T-cell (primary cell): ENCODE measurements at regions not wholly inside any gene's neighbourhood (a gene's known extent, or its start where the extent isn't known, plus 50 kb on each side); places are given as distances from the start of the nearest gene placed in this dataset.

Experiments used
- ATAC-seq, 4 experiments: fragments of 200-7000 bp in 3 of 4; fragments of 150-1000 bp in 1 of 4; cut with Tn5 transposase; replicated peaks in 1 of 4; 1 replicate in 3 of 4; 2 replicates in 1 of 4; pipeline ENCODE4 v1.10.0; 2021; ENCODE audit warnings: moderate library complexity in 3 of 4, mild to moderate bottlenecking in 2 of 4, moderate number of reproducible peaks in 1 of 4
- CTCF ChIA-PET, 2 donors: fragments of 300-600 bp; sonication (Branson Sonifier 250); formaldehyde crosslinking; loops; one replicate each; lab custom pipeline; 2022; ENCODE audit warnings: antibody characterized with exemption in 2 of 2; lab: Charles Lee
- POLR2A ChIA-PET, 2 donors: fragments of 300-600 bp; sonication (Branson Sonifier 250); formaldehyde crosslinking; loops; one replicate each; lab custom pipeline; 2022; ENCODE audit warnings: antibody characterized with exemption in 2 of 2; lab: Charles Lee
- DNase-seq, 35 experiments: peaks; one replicate each; pipeline versions ENCODE4 v3.0.0 to v3.0.0-alpha.2; 2013 to 2023
- H3K27ac ChIP-seq: one replicate; pipeline ENCODE4 v1.5.1; 2013; ENCODE audit warnings: low read length
- H3K27me3 ChIP-seq, 2 experiments: replicated peaks in 1 of 2; 1 replicate in 1 of 2; 2 replicates in 1 of 2; pipeline versions ENCODE4 v1.6.1 to v1.7.0; 2013; ENCODE audit warnings: low read length in 1 of 2, mixed read lengths in 1 of 2; ENCODE audit not compliant: control insufficient read depth in 2 of 2, insufficient read depth in 2 of 2; ENCODE audit errors: extremely low read depth in 1 of 2
- H3K36me3 ChIP-seq, 2 donors: 1 replicate in 1 of 2; 2 replicates in 1 of 2; pipeline versions ENCODE4 v1.6.1 to v1.7.0; 2013; ENCODE audit warnings: low read length in 1 of 2; ENCODE audit not compliant: control insufficient read depth in 2 of 2, insufficient read depth in 1 of 2; ENCODE audit errors: extremely low read depth in 1 of 2
- H3K4me1 ChIP-seq, 2 experiments: 1 replicate in 1 of 2; 2 replicates in 1 of 2; pipeline versions ENCODE4 v1.6.1 to v1.7.0; 2013; ENCODE audit warnings: low read length in 2 of 2, mixed read lengths in 1 of 2; ENCODE audit not compliant: insufficient read depth in 2 of 2, control insufficient read depth in 1 of 2; ENCODE audit errors: extremely low read depth in 1 of 2
- H3K4me3 ChIP-seq, 2 donors: 1 replicate in 1 of 2; 2 replicates in 1 of 2; pipeline versions ENCODE4 v1.5.1 to v1.7.0; 2013; ENCODE audit warnings: mild to moderate bottlenecking in 2 of 2, low read length in 1 of 2, moderate library complexity in 1 of 2; ENCODE audit not compliant: control insufficient read depth in 1 of 2; ENCODE audit errors: extremely low read depth in 1 of 2
- H3K9me3 ChIP-seq: 2 replicates; pipeline ENCODE4 v1.7.0; 2013
- H3K27ac Mint-ChIP-seq, 2 donors: one replicate each; pipeline ENCODE4 v1.8.0; 2020 to 2021; ENCODE audit warnings: mild to moderate bottlenecking in 2 of 2, mixed read lengths in 2 of 2
- H3K27me3 Mint-ChIP-seq, 2 donors: one replicate each; pipeline ENCODE4 v1.8.0; 2021 to 2022; ENCODE audit warnings: mixed read lengths in 2 of 2
- H3K36me3 Mint-ChIP-seq: one replicate; pipeline ENCODE4 v1.8.0; 2021; ENCODE audit warnings: mixed read lengths
- H3K4me1 Mint-ChIP-seq, 3 donors: one replicate each; pipeline ENCODE4 v1.8.0; 2020 to 2022; ENCODE audit warnings: mixed read lengths in 3 of 3, mild to moderate bottlenecking in 1 of 3
- H3K4me3 Mint-ChIP-seq, 3 donors: one replicate each; pipeline ENCODE4 v1.8.0; 2020 to 2022; ENCODE audit warnings: mild to moderate bottlenecking in 3 of 3, mixed read lengths in 3 of 3, moderate library complexity in 3 of 3
- H3K9me3 Mint-ChIP-seq, 3 donors: one replicate each; pipeline ENCODE4 v1.8.0; 2020 to 2022; ENCODE audit warnings: mixed read lengths in 3 of 3
- WGBS: methylation state at CpG from one replicate; pipeline ENCODE4 v1.1.5; 2013; ENCODE audit warnings: missing lambda C conversion rate; ENCODE audit not compliant: insufficient coverage; 5-methylcytosine and 5-hydroxymethylcytosine counted together

GRCh38 chr4:155609455-155610059 is 57.1 kb upstream of the GUCY1A1 start:
- 88% methylated on average over 1 of the region's 1 CpG for WGBS
- no peaks in the 10 kb centered on the region for H3K36me3 ChIP-seq
- no peaks in the 10 kb centered on the region for H3K9me3 Mint-ChIP-seq
- POLR2A ChIA-PET = no interaction called here
- no peak overlapping the region for H3K27ac ChIP-seq
- CTCF ChIA-PET = no interaction called here
- ATAC-seq (no peak), DNase-seq (no peak)
- no peaks in the 10 kb centered on the region for H3K9me3 ChIP-seq
- no peak overlapping the region for H3K4me3 ChIP-seq
- H3K4me1 Mint-ChIP-seq = no peaks in the 10 kb centered on the region
- no peaks in the 10 kb centered on the region for H3K36me3 Mint-ChIP-seq
- H3K27me3 ChIP-seq = no peaks in the 10 kb centered on the region
- H3K4me3 Mint-ChIP-seq = no peak overlapping the region
- H3K27me3 Mint-ChIP-seq = peaks cover 1 to 5% of the 10 kb centered on the region in 2 donors
- H3K4me1 ChIP-seq = no peaks in the 10 kb centered on the region
- no peak overlapping the region for H3K27ac Mint-ChIP-seq

DNA sequence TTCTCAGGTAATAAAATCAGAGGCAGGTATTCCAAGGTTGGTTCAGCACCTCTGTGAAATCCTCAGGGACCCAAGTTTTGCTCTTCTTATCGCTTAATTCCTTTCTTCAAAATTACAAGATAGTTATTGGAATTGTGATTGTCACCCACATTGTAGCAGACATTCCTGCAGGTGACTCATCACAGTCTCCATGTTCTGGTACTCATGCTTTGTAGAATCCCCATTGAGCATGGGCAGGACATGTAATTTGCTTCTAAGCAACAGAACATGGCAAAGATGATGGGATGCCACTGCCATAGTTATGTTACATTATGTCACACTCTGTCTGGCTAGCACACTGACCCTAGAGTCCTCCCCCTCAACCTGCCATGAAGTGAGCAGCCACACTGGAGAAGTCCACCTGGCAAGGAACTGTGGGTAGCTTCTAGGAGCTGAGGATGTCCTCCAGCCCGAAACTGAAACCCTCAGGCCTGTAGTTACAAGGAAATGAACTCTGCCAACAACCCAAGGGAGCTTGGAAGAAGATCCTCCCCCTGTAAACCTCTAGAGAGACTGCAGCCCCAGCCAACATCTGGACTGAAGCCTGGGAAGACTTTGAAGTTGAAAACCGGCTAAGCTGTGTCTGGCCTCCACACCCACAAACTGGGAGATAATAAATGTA is 58.3 kb upstream of the GUCY1A1 start:
- no peak for ATAC-seq
- Mint-ChIP-seq H3K27ac (no peak overlapping the region), H3K36me3 (no peaks in the 10 kb centered on the region), H3K9me3 (no peaks in the 10 kb centered on the region), H3K4me3 (no peak overlapping the region), H3K27me3 (peaks cover 1 to 5% of the 10 kb centered on the region in 2 donors), H3K4me1 (no peaks in the 10 kb centered on the region)
- ChIA-PET CTCF (no interaction called here), POLR2A (no interaction called here)
- Histone ChIP-seq H3K4me1 (no peaks in the 10 kb centered on the region), H3K4me3 (no peak overlapping the region), H3K9me3 (no peaks in the 10 kb centered on the region), H3K36me3 (no peaks in the 10 kb centered on the region), H3K27me3 (no peaks in the 10 kb centered on the region), H3K27ac (no peak overlapping the region)
- DNase-seq = no peak
- no CpG with 5 or more reads among the region's 3 CpGs for WGBS

GRCh38 chr4:155607481-155607880 is 59.2 kb upstream of the GUCY1A1 start:
- Mint-ChIP-seq H3K27me3 (peaks cover 1 to 4% of the 10 kb centered on the region in 2 donors), H3K9me3 (no peaks in the 10 kb centered on the region), H3K4me3 (no peak overlapping the region), H3K4me1 (no peaks in the 10 kb centered on the region), H3K27ac (no peak overlapping the region), H3K36me3 (no peaks in the 10 kb centered on the region)
- no peak overlapping the region for H3K27ac ChIP-seq
- H3K9me3 ChIP-seq = no peaks in the 10 kb centered on the region
- H3K36me3 ChIP-seq = no peaks in the 10 kb centered on the region
- no peak for DNase-seq
- H3K27me3 ChIP-seq = no peaks in the 10 kb centered on the region
- CTCF ChIA-PET = no interaction called here
- H3K4me3 ChIP-seq = no peak overlapping the region
- ATAC-seq = no peak
- no CpG with 5 or more reads among the region's 1 CpG for WGBS
- no peaks in the 10 kb centered on the region for H3K4me1 ChIP-seq
- POLR2A ChIA-PET = no interaction called here

DNA sequence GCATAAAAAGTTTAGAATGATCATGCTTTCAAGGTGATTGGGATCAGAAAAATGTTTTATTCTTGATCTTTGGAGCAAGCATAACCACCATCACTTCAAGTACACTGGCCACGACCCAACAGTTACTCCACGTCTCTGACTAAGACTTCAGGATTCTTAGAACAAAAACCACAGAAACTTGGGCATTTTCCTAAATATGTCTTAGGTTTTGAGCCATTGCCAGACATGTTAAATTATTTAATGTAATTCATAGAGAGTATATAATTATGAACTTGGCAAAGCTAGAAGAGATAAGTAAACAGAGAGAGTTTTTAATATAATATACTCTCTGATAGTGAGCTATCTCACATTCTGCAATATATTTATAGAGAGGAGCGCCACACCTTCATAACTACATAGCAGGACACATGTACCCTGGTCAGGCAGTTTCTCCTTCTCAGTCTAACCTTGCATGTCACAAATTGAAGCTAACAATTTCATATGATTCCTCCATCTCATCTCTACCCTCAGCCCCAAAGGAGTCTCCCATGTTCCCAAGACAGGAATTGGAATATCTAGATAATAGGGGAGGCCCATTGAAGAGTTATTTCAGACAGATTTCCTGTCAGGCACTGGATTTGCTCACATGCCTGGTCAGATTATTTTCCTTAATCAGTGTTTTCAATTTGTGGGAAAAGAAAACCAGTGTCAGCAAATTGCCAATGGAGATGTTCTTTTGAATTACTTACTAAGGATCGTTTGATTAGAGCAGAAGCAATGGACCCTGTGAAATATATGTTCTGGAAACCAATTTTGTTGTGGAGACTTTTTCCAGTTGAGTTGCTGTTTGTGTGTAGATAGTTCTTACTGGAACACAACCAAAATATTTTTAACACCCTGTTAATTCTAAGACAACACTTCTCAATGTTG is 61.7 kb upstream of the GUCY1A1 start:
- H3K36me3 Mint-ChIP-seq = no peaks in the 10 kb centered on the region
- CTCF ChIA-PET = no interaction called here

GRCh38 chr4:155603360-155603891 is 63.2 kb upstream of the GUCY1A1 start:
- Histone ChIP-seq H3K4me3 (no peak overlapping the region), H3K36me3 (no peaks in the 10 kb centered on the region), H3K27me3 (no peaks in the 10 kb centered on the region), H3K27ac (no peak overlapping the region), H3K4me1 (no peaks in the 10 kb centered on the region), H3K9me3 (no peaks in the 10 kb centered on the region)
- no peaks in the 10 kb centered on the region for H3K36me3 Mint-ChIP-seq
- no peak overlapping the region for H3K27ac Mint-ChIP-seq
- H3K4me1 Mint-ChIP-seq = no peaks in the 10 kb centered on the region
- ATAC-seq (no peak), DNase-seq (no peak)
- ChIA-PET POLR2A (no interaction called here), CTCF (no interaction called here)
- H3K27me3 Mint-ChIP-seq = peaks cover 0 to 1% of the 10 kb centered on the region in 2 donors
- no peaks in the 10 kb centered on the region for H3K9me3 Mint-ChIP-seq
- H3K4me3 Mint-ChIP-seq = no peak overlapping the region
- 49% methylated on average over 3 of the region's 6 CpGs for WGBS

More for the DNA sequence above, 61.7 kb upstream of the GUCY1A1 start:
- H3K9me3 Mint-ChIP-seq = no peaks in the 10 kb centered on the region
- WGBS = no CpG with 5 or more reads among the region's 4 CpGs
- Histone ChIP-seq H3K9me3 (no peaks in the 10 kb centered on the region), H3K27me3 (no peaks in the 10 kb centered on the region), H3K4me1 (no peaks in the 10 kb centered on the region), H3K4me3 (no peak overlapping the region), H3K27ac (no peak overlapping the region), H3K36me3 (no peaks in the 10 kb centered on the region)
- no peaks in the 10 kb centered on the region for H3K4me1 Mint-ChIP-seq
- no peak overlapping the region for H3K4me3 Mint-ChIP-seq
- H3K27me3 Mint-ChIP-seq = peaks cover 0 to 1% of the 10 kb centered on the region in 2 donors
- DNase-seq (no peak), ATAC-seq (no peak)
- no peak overlapping the region for H3K27ac Mint-ChIP-seq
- POLR2A ChIA-PET = no interaction called here

DNA sequence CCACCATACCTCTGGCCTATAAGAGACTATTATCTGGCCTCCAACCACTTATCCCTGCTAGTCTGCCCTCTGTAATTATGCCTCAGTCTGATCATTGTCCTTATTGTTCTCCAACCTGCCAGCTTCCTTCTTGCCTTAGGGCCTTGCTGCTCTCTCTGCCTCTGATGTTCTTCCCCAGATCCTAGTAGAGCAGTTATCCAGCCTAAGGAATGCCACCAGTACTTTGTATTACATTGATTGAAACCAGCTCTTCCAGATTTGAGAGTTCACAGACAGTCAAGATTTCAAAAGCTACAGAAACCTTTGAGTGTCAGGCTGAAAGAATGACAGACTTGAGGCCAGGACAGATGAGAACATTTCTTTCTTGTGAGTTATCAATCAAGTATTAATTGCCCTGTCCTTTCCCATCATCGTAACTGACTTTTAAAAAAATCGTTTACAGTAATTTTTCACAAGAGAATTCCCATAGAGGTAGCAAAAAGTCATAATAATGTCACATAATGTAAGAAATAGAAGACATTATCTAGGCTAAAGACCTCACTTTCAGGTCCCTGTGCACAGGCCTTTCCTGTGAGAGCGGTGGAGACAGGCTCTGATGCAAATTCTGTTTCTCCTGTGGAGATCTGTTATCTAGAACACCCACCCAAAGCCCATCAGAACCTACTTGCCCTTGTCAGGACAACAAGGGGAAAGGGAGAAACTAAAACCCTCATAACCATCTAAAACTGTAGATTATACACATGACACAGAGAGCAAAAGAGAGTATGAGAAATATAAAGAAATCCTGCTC is 64.1 kb upstream of the GUCY1A1 start:
- Mint-ChIP-seq H3K9me3 (no peaks in the 10 kb centered on the region), H3K4me1 (no peaks in the 10 kb centered on the region), H3K27ac (no peak overlapping the region), H3K27me3 (peaks cover 1 to 3% of the 10 kb centered on the region in 2 donors), H3K4me3 (no peak overlapping the region), H3K36me3 (no peaks in the 10 kb centered on the region)
- no peak overlapping the region for H3K27ac ChIP-seq
- H3K9me3 ChIP-seq = no peaks in the 10 kb centered on the region
- H3K27me3 ChIP-seq = no peaks in the 10 kb centered on the region
- no peak for DNase-seq
- no peaks in the 10 kb centered on the region for H3K36me3 ChIP-seq
- CTCF ChIA-PET = no interaction called here
- no peak for ATAC-seq
- no peaks in the 10 kb centered on the region for H3K4me1 ChIP-seq
- H3K4me3 ChIP-seq = no peak overlapping the region
- no CpG with 5 or more reads among the region's 3 CpGs for WGBS
- POLR2A ChIA-PET = no interaction called here
